Mucosa of rectum (tissue), 2 donors: ENCODE measurements at regions not wholly inside any gene's neighbourhood (a gene's known extent, or its start where the extent isn't known, plus 50 kb on each side); places are given as distances from the start of the nearest gene placed in this dataset.

Experiments
- H3K27ac ChIP-seq, 2 donors: one replicate each; pipeline ENCODE4 v1.7.0; 2013; ENCODE audit warnings: inconsistent platforms in 2 of 2, low read depth in 2 of 2, low read length in 2 of 2
- H3K27me3 ChIP-seq, 2 donors: one replicate each; pipeline ENCODE4 v1.7.0; 2013; ENCODE audit warnings: low read length in 2 of 2; ENCODE audit not compliant: control insufficient read depth in 2 of 2, insufficient read depth in 2 of 2
- H3K36me3 ChIP-seq, 2 donors: one replicate each; pipeline ENCODE4 v1.7.0; 2013; ENCODE audit warnings: low read length in 2 of 2; ENCODE audit not compliant: control insufficient read depth in 2 of 2, insufficient read depth in 2 of 2
- H3K4me1 ChIP-seq, 2 donors: one replicate each; pipeline ENCODE4 v1.7.0; 2013; ENCODE audit warnings: low read length in 2 of 2, mild to moderate bottlenecking in 1 of 2; ENCODE audit not compliant: control insufficient read depth in 2 of 2, insufficient read depth in 2 of 2
- H3K4me3 ChIP-seq, 2 donors: one replicate each; pipeline ENCODE4 v1.7.0; 2013; ENCODE audit warnings: low read length in 2 of 2
- H3K9ac ChIP-seq, 2 donors: one replicate each; pipeline ENCODE4 v1.7.0; 2013; ENCODE audit warnings: low read length in 2 of 2, low read depth in 1 of 2, mild to moderate bottlenecking in 1 of 2
- H3K9me3 ChIP-seq, 2 donors: one replicate each; pipeline ENCODE4 v1.7.0; 2013; ENCODE audit warnings: low read length in 2 of 2; ENCODE audit not compliant: control insufficient read depth in 2 of 2
- donor health status: healthy.
- donor health status: Normal muscosa, but diverticular disease.

- Histone ChIP-seq H3K4me1 (peaks cover 40 to 45% of the 10 kb centered on the region in 2 donors), H3K27ac (peak overlapping the region in 1 of 2 donors; percentile 96), H3K27me3 (no peaks in the 10 kb centered on the region), H3K36me3 (no peaks in the 10 kb centered on the region), H3K9me3 (no peaks in the 10 kb centered on the region), H3K9ac (no peak overlapping the region), H3K4me3 (no peak overlapping the region)
These were observed 70.2 kb downstream of the IRF2BPL start for GRCh38 chr14:76958020-76958979.

GRCh38 chr14:76957224-76957891 is 71.2 kb downstream of the IRF2BPL start:
- no peaks in the 10 kb centered on the region for H3K9me3 ChIP-seq
- H3K4me3 ChIP-seq: no peak overlapping the region
- peak overlapping the region in 1 of 2 donors; percentile 66 for H3K9ac ChIP-seq
- peak overlapping the region; percentile 89 to 96 for H3K27ac ChIP-seq
- H3K27me3 ChIP-seq: no peaks in the 10 kb centered on the region
- peaks cover 39 to 45% of the 10 kb centered on the region in 2 donors for H3K4me1 ChIP-seq
- H3K36me3 ChIP-seq: no peaks in the 10 kb centered on the region

GRCh38 chr14:76956316-76957090 is 72.0 kb downstream of the IRF2BPL start:
- peaks cover 32 to 40% of the 10 kb centered on the region in 2 donors for H3K4me1 ChIP-seq
- peak overlapping the region; percentile 89 to 96 for H3K27ac ChIP-seq
- H3K4me3 ChIP-seq: peak overlapping the region; percentile 65 to 70
- H3K9me3 ChIP-seq: no peaks in the 10 kb centered on the region
- H3K36me3 ChIP-seq: no peaks in the 10 kb centered on the region
- no peaks in the 10 kb centered on the region for H3K27me3 ChIP-seq
- H3K9ac ChIP-seq: peak overlapping the region; percentile 66 to 81

GRCh38 chr14:76955575-76956315 is 72.8 kb downstream of the IRF2BPL start:
- Histone ChIP-seq H3K4me3 (peak overlapping the region; percentile 65 to 70), H3K9ac (peak overlapping the region; percentile 66 to 81), H3K4me1 (peaks cover 29 to 36% of the 10 kb centered on the region in 2 donors), H3K36me3 (no peaks in the 10 kb centered on the region), H3K27ac (peak overlapping the region; percentile 89 to 96), H3K9me3 (no peaks in the 10 kb centered on the region), H3K27me3 (no peaks in the 10 kb centered on the region)

GRCh38 chr14:76954394-76955190 is 73.9 kb downstream of the IRF2BPL start:
- Histone ChIP-seq H3K27ac (peak overlapping the region in 1 of 2 donors; percentile 96), H3K4me1 (peaks cover 29 to 36% of the 10 kb centered on the region in 2 donors)

GRCh38 chr14:76953311-76953945 is 75.1 kb downstream of the IRF2BPL start:
- H3K4me3 ChIP-seq: peak overlapping the region; percentile 37 to 48
- H3K36me3 ChIP-seq: no peaks in the 10 kb centered on the region
- H3K9me3 ChIP-seq: no peaks in the 10 kb centered on the region
- peaks cover 33 to 38% of the 10 kb centered on the region in 2 donors for H3K4me1 ChIP-seq
- no peaks in the 10 kb centered on the region for H3K27me3 ChIP-seq
- peak overlapping the region; percentile 52 to 81 for H3K9ac ChIP-seq
- H3K27ac ChIP-seq: peak overlapping the region; percentile 91 to 92

More at GRCh38 chr14:76954394-76955190, 73.9 kb downstream of the IRF2BPL start:
- Histone ChIP-seq H3K36me3 (no peaks in the 10 kb centered on the region), H3K9me3 (no peaks in the 10 kb centered on the region), H3K9ac (no peak overlapping the region), H3K4me3 (no peak overlapping the region), H3K27me3 (no peaks in the 10 kb centered on the region)

GRCh38 chr14:76951166-76951565 is 77.3 kb downstream of the IRF2BPL start:
- Histone ChIP-seq H3K4me1 (peaks cover 37 to 43% of the 10 kb centered on the region in 2 donors), H3K27ac (peak overlapping the region in 1 of 2 donors; percentile 38)

GRCh38 chr14:76950055-76951020 is 78.2 kb downstream of the IRF2BPL start:
- Histone ChIP-seq H3K9me3 (no peaks in the 10 kb centered on the region), H3K27ac (peak overlapping the region in 1 of 2 donors; percentile 38), H3K4me3 (no peak overlapping the region), H3K9ac (peak overlapping the region in 1 of 2 donors; percentile 14), H3K27me3 (no peaks in the 10 kb centered on the region), H3K4me1 (peaks cover 29 to 35% of the 10 kb centered on the region in 2 donors), H3K36me3 (no peaks in the 10 kb centered on the region)

More at GRCh38 chr14:76951166-76951565, 77.3 kb downstream of the IRF2BPL start:
- Histone ChIP-seq H3K9ac (no peak overlapping the region), H3K4me3 (no peak overlapping the region), H3K27me3 (no peaks in the 10 kb centered on the region), H3K36me3 (no peaks in the 10 kb centered on the region), H3K9me3 (no peaks in the 10 kb centered on the region)
